ENCODE measurements at regions not wholly inside any gene's neighbourhood (a gene's known extent, or its start where the extent isn't known, plus 50 kb on each side); places are given as distances from the start of the nearest gene placed in this dataset.

DNA sequence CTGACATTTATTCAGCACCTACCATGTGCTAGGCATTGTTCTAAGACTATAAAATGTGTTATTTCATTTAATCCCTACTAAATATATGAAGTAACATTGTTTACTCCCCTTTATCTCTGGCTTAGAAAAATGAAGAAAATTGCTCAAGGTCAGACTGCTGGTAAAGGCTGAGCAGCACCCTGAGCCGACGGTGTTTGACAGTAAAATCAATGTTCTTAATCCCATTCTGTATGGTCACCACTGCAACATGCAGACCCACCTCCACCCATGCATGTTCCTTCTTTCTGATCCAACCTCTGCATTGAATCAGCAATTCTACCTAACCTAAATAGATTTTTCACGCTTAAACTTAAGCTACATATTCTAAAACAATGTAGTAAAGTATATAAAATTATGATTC lies 216.5 kb downstream of the ZBBX start:
- TF ChIP-seq, protein P1, sequence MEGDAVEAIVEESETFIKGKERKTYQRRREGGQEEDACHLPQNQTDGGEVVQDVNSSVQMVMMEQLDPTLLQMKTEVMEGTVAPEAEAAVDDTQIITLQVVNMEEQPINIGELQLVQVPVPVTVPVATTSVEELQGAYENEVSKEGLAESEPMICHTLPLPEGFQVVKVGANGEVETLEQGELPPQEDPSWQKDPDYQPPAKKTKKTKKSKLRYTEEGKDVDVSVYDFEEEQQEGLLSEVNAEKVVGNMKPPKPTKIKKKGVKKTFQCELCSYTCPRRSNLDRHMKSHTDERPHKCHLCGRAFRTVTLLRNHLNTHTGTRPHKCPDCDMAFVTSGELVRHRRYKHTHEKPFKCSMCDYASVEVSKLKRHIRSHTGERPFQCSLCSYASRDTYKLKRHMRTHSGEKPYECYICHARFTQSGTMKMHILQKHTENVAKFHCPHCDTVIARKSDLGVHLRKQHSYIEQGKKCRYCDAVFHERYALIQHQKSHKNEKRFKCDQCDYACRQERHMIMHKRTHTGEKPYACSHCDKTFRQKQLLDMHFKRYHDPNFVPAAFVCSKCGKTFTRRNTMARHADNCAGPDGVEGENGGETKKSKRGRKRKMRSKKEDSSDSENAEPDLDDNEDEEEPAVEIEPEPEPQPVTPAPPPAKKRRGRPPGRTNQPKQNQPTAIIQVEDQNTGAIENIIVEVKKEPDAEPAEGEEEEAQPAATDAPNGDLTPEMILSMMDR (CRISPR knock-in tag; IDR thresholded peaks at IDR 0.05) = no peak
- TF ChIP-seq MXI1 (IDR thresholded peaks at IDR 0.05; ENCODE audit: borderline replicate concordance, low read depth, low read length) (no peak), ZNF792 (CRISPR knock-in tag; IDR thresholded peaks at IDR 0.05) (no peak), KDM4B (CRISPR knock-in tag; IDR thresholded peaks at IDR 0.05) (no peak), CEBPG (CRISPR knock-in tag; IDR thresholded peaks at IDR 0.05) (no peak), POLR2A (IDR thresholded peaks at IDR 0.05; ENCODE audit: insufficient read depth in 1 of 2, low read depth in 2 of 2, low read length in 2 of 2) (no peak), CHD2 (IDR thresholded peaks at IDR 0.05; ENCODE audit: low read depth, low read length) (no peak), MAFK (conservative IDR thresholded peaks at IDR 0.05 in 1 of 2, IDR thresholded peaks at IDR 0.05 in 1 of 2; ENCODE audit: low read length in 2 of 2) (no peak), ZNF589 (CRISPR knock-in tag; conservative IDR thresholded peaks at IDR 0.05) (no peak), FOSL2 (CRISPR knock-in tag; IDR thresholded peaks at IDR 0.05) (no peak), CAMTA2 (CRISPR knock-in tag; IDR thresholded peaks at IDR 0.05; ENCODE audit: borderline replicate concordance) (no peak)
- TF ChIP-seq, protein P2, sequence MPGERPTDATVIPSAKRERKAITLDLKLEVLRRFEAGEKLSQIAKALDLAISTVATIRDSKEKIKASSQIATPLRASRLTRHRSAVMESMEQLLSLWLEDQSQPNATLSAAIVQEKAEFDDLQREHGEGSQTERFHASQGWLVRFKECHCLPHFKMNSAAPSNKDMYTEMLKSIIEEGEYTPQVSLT (CRISPR knock-in tag; IDR thresholded peaks at IDR 0.05; ENCODE audit: borderline replicate concordance, low read depth) = no peak
- TF ChIP-seq, protein P3, sequence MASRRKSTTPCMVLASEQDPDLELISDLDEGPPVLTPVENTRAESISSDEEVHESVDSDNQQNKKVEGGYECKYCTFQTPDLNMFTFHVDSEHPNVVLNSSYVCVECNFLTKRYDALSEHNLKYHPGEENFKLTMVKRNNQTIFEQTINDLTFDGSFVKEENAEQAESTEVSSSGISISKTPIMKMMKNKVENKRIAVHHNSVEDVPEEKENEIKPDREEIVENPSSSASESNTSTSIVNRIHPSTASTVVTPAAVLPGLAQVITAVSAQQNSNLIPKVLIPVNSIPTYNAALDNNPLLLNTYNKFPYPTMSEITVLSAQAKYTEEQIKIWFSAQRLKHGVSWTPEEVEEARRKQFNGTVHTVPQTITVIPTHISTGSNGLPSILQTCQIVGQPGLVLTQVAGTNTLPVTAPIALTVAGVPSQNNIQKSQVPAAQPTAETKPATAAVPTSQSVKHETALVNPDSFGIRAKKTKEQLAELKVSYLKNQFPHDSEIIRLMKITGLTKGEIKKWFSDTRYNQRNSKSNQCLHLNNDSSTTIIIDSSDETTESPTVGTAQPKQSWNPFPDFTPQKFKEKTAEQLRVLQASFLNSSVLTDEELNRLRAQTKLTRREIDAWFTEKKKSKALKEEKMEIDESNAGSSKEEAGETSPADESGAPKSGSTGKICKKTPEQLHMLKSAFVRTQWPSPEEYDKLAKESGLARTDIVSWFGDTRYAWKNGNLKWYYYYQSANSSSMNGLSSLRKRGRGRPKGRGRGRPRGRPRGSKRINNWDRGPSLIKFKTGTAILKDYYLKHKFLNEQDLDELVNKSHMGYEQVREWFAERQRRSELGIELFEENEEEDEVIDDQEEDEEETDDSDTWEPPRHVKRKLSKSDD (CRISPR knock-in tag; IDR thresholded peaks at IDR 0.05; ENCODE audit: low read depth) = no peak
- TF ChIP-seq, protein P4, sequence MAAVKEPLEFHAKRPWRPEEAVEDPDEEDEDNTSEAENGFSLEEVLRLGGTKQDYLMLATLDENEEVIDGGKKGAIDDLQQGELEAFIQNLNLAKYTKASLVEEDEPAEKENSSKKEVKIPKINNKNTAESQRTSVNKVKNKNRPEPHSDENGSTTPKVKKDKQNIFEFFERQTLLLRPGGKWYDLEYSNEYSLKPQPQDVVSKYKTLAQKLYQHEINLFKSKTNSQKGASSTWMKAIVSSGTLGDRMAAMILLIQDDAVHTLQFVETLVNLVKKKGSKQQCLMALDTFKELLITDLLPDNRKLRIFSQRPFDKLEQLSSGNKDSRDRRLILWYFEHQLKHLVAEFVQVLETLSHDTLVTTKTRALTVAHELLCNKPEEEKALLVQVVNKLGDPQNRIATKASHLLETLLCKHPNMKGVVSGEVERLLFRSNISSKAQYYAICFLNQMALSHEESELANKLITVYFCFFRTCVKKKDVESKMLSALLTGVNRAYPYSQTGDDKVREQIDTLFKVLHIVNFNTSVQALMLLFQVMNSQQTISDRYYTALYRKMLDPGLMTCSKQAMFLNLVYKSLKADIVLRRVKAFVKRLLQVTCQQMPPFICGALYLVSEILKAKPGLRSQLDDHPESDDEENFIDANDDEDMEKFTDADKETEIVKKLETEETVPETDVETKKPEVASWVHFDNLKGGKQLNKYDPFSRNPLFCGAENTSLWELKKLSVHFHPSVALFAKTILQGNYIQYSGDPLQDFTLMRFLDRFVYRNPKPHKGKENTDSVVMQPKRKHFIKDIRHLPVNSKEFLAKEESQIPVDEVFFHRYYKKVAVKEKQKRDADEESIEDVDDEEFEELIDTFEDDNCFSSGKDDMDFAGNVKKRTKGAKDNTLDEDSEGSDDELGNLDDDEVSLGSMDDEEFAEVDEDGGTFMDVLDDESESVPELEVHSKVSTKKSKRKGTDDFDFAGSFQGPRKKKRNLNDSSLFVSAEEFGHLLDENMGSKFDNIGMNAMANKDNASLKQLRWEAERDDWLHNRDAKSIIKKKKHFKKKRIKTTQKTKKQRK (IDR thresholded peaks at IDR 0.05; ENCODE audit: low read length) = no peak

All from HepG2 (cell line).